Fibroblast of the aortic adventitia (primary cell): ENCODE measurements at regions not wholly inside any gene's neighbourhood (a gene's known extent, or its start where the extent isn't known, plus 50 kb on each side); places are given as distances from the start of the nearest gene placed in this dataset.
A peak's percentile ranks its signal among the peaks of the same experiment; 100 is the strongest.
"Not testable (repeated sequence)": the region's sequence is repeated elsewhere in the genome, so short reads cannot be mapped to it uniquely, and the experiment has no call there.

Source experiments
- DNase-seq: peaks from one replicate; pipeline ENCODE4 v3.0.0-alpha.2; 2010; ENCODE audit warnings: low read depth
- H3K4me3 ChIP-seq: 2 replicates; pipeline ENCODE4 v1.5.1; 2011; ENCODE audit warnings: low read depth, mild to moderate bottlenecking, control low read depth, low read length, moderate library complexity
- TF ChIP-seq, protein P1 (sequence below): IDR thresholded peaks from 2 replicates; pipeline ENCODE4 v1.5.1; 2011; ENCODE audit warnings: mild to moderate bottlenecking, low read length, control low read depth, inconsistent platforms; ENCODE audit not compliant: insufficient read depth

DNA sequence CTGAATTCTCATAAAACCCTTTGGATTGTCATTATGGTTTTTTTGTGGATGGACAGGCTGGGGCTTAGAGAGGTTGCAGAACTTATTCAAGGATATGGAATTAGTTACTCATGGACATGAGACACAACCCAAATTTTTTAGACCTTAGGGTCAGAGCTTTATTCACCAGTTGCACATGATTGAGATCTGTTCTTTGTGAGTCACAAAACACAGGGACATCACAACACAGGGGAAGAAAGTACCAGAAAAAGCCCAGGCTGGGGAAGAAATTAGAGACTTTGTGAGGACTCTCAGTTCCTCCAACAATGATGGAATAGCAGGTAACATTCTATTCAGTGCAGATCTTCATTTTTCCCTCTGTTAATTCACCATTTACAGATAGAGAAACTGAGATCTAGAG is 602.4 kb upstream of the CPEB2 start:
- H3K4me3 ChIP-seq, result no peak overlapping the region
- no peak for DNase-seq
- TF ChIP-seq, protein P1, sequence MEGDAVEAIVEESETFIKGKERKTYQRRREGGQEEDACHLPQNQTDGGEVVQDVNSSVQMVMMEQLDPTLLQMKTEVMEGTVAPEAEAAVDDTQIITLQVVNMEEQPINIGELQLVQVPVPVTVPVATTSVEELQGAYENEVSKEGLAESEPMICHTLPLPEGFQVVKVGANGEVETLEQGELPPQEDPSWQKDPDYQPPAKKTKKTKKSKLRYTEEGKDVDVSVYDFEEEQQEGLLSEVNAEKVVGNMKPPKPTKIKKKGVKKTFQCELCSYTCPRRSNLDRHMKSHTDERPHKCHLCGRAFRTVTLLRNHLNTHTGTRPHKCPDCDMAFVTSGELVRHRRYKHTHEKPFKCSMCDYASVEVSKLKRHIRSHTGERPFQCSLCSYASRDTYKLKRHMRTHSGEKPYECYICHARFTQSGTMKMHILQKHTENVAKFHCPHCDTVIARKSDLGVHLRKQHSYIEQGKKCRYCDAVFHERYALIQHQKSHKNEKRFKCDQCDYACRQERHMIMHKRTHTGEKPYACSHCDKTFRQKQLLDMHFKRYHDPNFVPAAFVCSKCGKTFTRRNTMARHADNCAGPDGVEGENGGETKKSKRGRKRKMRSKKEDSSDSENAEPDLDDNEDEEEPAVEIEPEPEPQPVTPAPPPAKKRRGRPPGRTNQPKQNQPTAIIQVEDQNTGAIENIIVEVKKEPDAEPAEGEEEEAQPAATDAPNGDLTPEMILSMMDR, result no peak

DNA sequence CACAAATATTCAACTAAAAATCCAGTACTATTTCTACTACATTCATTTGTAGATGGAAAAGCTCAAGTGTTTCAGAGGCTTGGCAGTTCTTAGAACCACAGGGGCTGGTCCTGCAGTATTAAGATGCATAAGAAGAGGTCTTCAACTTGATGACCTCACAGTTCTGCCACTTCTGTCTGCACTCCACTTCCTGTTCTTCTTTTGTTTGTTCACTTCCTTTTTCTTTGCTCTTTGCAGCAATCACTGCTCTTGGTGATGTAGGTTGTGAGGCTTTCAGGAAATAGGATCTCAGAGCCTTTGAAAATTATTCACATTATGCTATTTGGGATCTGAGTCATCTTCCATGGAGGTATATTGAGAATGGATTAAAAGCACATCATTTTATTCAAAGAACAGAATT is 602.0 kb upstream of the CPEB2 start:
- no peak for DNase-seq
- no peak overlapping the region for H3K4me3 ChIP-seq
- TF ChIP-seq, protein P1, result no peak

DNA sequence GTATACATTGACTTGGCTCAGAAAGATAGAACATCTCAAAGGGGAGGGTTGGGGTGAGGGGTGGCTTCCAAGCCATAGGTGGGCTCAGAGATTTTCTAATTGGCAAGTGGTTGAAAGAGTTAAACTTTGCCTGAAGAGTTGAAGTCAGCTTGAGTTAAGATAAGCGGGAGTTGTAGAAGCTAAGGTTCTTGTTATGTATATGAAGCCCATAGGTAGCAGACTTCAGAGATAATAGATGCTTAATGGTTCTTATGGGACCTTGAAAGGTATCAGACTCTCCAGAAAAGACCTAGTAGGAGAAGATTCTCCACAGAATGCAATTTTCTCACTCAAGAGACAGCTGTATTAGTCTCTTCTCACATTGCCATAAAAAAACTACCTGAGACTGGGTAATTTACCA is 599.1 kb upstream of the CPEB2 start:
- no peak for DNase-seq
- H3K4me3 ChIP-seq, result no peak overlapping the region
- TF ChIP-seq, protein P1, result no peak

DNA sequence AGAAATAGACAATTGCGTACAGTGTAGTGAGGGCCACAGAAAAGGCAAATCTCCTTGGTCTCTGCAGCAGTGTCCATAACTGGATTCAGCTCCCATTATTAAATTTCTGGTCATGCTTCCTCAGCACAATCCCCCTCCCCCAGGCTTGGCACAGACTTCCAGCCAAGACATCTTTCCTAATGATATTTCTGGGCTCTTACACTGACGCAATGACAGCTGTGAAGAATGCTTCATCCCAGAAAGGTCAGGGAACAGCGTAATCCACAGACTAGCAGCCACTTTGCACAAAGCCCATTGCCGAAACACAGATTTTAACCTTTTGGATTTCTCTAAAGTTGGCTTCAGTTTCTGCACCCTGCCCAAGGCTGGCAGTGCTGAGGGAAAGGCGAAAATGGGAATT is 597.6 kb upstream of the CPEB2 start:
- TF ChIP-seq, protein P1, result no peak
- peak; percentile 4 for DNase-seq
- no peak overlapping the region for H3K4me3 ChIP-seq

DNA sequence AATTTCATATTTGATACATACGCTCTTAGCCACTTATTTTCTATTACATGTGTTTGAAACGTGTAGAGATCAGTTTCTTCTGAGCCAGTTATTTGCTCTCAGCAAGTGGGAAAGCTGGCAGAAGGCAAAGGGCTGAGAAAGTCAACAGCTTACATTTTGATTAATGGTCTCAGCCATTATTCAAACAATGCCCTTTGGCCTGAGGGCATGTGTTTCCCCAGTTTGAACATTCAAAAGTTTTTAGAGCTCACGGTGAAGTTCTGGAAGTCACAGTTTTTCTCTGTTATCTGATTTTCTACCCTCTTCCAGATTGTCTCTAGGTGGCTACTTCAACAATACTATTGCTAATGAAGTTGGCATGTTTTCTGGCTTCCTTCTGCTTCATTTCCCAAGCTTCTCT is 591.8 kb upstream of the CPEB2 start:
- TF ChIP-seq, protein P1, result no peak
- no peak overlapping the region for H3K4me3 ChIP-seq
- DNase-seq, result no peak

DNA sequence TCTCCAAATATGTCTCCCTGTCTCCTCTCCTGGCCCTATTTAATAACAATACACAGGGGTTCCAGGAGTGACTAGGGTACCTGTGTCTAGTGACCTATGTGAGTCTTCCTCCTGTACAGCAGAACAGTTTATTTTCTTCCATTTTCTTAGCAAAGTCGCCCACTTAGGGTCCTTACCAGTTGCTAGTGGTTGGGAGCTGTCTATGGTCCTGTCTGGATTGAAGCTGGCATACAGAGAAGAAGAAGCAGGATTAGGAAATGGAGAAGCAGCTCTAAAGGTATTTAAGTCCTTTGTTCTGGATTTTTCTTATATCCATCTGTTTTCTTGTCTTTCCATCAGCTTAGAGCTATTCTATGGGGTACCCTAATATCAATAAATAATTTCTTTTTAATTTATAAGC is 587.1 kb upstream of the CPEB2 start:
- TF ChIP-seq, protein P1, result no peak
- no peak overlapping the region for H3K4me3 ChIP-seq
- peak; percentile 57 for DNase-seq

DNA sequence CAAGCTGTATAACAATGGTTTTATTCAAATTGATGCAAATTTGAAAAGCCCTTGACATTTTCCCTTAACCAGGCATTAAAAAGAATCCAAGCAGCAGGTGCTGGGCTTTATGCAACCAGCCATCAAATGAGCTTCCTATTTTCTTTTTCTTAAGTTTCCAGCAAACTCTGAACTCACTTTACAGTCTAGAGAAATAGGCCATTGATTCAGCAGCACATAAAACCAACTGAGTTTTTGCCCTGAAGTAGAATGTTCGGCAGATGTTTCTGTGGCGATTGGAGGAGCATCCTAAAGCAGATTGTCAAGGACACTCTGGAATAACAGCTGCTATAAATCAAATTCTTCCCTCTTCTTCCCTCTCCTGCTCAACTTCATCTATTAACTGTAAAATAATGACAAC is 582.8 kb upstream of the CPEB2 start:
- DNase-seq, result no peak
- TF ChIP-seq, protein P1, result no peak
- H3K4me3 ChIP-seq, result no peak overlapping the region

DNA sequence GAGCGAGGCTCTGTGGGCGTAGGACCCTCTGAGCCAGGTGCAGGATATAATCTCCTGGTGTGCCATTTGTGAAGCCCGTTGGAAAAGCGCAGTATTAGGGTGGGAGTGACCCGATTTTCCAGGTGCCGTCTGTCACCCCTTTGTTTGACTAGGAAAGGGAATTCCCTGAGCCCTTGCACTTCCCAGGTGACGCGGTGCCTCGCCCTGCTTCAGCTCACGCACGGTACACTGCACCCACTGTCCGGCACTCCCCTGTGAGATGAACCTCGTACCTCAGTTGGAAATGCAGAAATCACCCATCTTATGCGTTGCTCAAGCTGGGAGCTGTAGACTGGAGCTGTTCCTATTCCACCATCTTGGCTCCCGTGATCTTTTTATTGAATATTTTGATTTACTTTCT is 576.0 kb upstream of the CPEB2 start:
- not testable (repeated sequence) for DNase-seq, H3K4me3 ChIP-seq
